Keratinocyte (primary cell): ENCODE measurements at regions not wholly inside any gene's neighbourhood (a gene's known extent, or its start where the extent isn't known, plus 50 kb on each side); places are given as distances from the start of the nearest gene placed in this dataset.
"Not testable (repeated sequence)": the region's sequence is repeated elsewhere in the genome, so short reads cannot be mapped to it uniquely, and the experiment has no call there.

Source experiments
- DNase-seq: peaks from one replicate; pipeline ENCODE4 v3.0.0-alpha.2; 2011; ENCODE audit warnings: low read depth, missing footprints, low spot score
- FAIRE-seq: peaks from 2 replicates; lab custom pipeline; 2011; peaks lifted over from hg19 to GRCh38; lab: Jason Lieb, UNC
- H2AFZ ChIP-seq: 2 replicates; pipeline ENCODE4 v1.6.0; 2012; ENCODE audit warnings: low read length, control low read depth, inconsistent platforms; ENCODE audit not compliant: control insufficient read depth
- H3K27ac ChIP-seq: 2 replicates; pipeline ENCODE4 v1.5.1; 2011; ENCODE audit warnings: low read length; ENCODE audit not compliant: control insufficient read depth, insufficient read depth
- H3K27me3 ChIP-seq: 3 replicates; pipeline ENCODE4 v1.6.0; 2011; ENCODE audit warnings: low read length; ENCODE audit not compliant: control insufficient read depth, insufficient read depth; ENCODE audit errors: extremely low read depth
- H3K36me3 ChIP-seq, 2 experiments: 2 replicates in 1 of 2; 3 replicates in 1 of 2; pipeline ENCODE4 v1.5.1; 2011; ENCODE audit warnings: low read length in 2 of 2, mild to moderate bottlenecking in 1 of 2; ENCODE audit not compliant: control insufficient read depth in 2 of 2, insufficient read depth in 2 of 2; ENCODE audit errors: extremely low read depth in 1 of 2
- H3K4me1 ChIP-seq: 3 replicates; pipeline ENCODE4 v1.5.1; 2011; ENCODE audit warnings: low read length; ENCODE audit not compliant: control insufficient read depth, insufficient read depth; ENCODE audit errors: extremely low read depth
- H3K4me2 ChIP-seq: 3 replicates; pipeline ENCODE4 v1.6.0; 2011; ENCODE audit warnings: low read depth, low read length; ENCODE audit not compliant: control insufficient read depth, insufficient read depth; ENCODE audit errors: extremely low read depth
- H3K4me3 ChIP-seq, 3 experiments: fragments of 200-600 bp in 1 of 3; sonication (generic) in 1 of 3; 2 replicates in 2 of 3; 3 replicates in 1 of 3; pipeline ENCODE4 v1.5.1; 2011 to 2016; ENCODE audit warnings: low read length in 3 of 3, mild to moderate bottlenecking in 3 of 3, control low read depth in 2 of 3, inconsistent platforms in 1 of 3, low read depth in 1 of 3, mixed read lengths in 1 of 3, mixed run types in 1 of 3, moderate library complexity in 1 of 3; ENCODE audit not compliant: control insufficient read depth in 2 of 3, insufficient read depth in 2 of 3; ENCODE audit errors: extremely low read depth in 1 of 3
- H3K79me2 ChIP-seq: 2 replicates; pipeline ENCODE4 v1.6.0; 2012; ENCODE audit warnings: low read length; ENCODE audit not compliant: control insufficient read depth, insufficient read depth
- H3K9ac ChIP-seq: 3 replicates; pipeline ENCODE4 v1.6.0; 2011; ENCODE audit warnings: low read length; ENCODE audit not compliant: control insufficient read depth, insufficient read depth; ENCODE audit errors: extremely low read depth
- H3K9me1 ChIP-seq: 3 replicates; pipeline ENCODE4 v1.6.0; 2011; ENCODE audit warnings: low read length; ENCODE audit not compliant: control insufficient read depth, insufficient read depth; ENCODE audit errors: extremely low read depth
- H3K9me3 ChIP-seq: 2 replicates; pipeline ENCODE4 v1.5.1; 2012; ENCODE audit warnings: low read depth, low read length; ENCODE audit not compliant: control insufficient read depth
- H4K20me1 ChIP-seq: 3 replicates; pipeline ENCODE4 v1.6.0; 2011; ENCODE audit warnings: low read length; ENCODE audit not compliant: control insufficient read depth, insufficient read depth; ENCODE audit errors: extremely low read depth
- EZH2 ChIP-seq: IDR thresholded peaks from one replicate; pipeline ENCODE4 v1.6.1; 2012; ENCODE audit warnings: inconsistent platforms, mild to moderate bottlenecking, low read length, moderate library complexity
- dilution Hi-C: fragments of 300-500 bp; cut with MboI; formaldehyde crosslinking; loops from one replicate; pipeline ENCODE4 v1.7.0; 2020; ENCODE audit warnings: low sequenced_read_pairs; ENCODE audit not compliant: extremely low pct_ligation_motif_present
- TF ChIP-seq, protein P1 (sequence below), 3 experiments: IDR thresholded peaks in 1 of 3; conservative IDR thresholded peaks in 1 of 3; optimal IDR thresholded peaks in 1 of 3; 2 replicates in 2 of 3; 3 replicates in 1 of 3; pipeline versions ENCODE3 to v1.5.1; 2011; ENCODE audit warnings: low read length in 3 of 3, mild to moderate bottlenecking in 3 of 3, moderate library complexity in 2 of 3, control low read depth in 1 of 3, inconsistent platforms in 1 of 3; ENCODE audit not compliant: insufficient read depth in 2 of 3; ENCODE audit errors: extremely low read depth in 1 of 3

DNA sequence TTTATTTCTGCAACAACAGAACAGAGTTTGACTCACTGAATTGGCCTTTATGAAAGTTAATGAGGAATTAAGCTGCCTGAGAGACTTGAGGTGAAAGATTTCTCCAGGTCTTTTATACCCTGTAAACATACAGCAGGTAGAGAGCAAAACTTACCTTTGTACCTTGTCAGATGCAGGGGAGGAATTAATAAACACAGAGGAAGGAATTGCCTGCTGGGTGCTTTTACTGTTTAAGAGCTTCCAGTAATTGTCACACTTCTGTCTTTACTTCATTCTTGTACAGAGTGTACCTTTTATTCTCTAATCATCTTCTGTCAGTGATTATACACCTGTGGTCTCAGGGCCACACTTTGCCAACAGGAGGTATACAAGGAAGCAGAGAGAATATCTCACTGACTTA lies 94.0 kb upstream of the GRIN3A start:
- no peak for FAIRE-seq
- no peak overlapping the region for H3K9ac ChIP-seq
- H3K9me1 ChIP-seq: no peaks in the 10 kb centered on the region
- no peaks in the 10 kb centered on the region for H4K20me1 ChIP-seq
- no peak overlapping the region for H3K4me3 ChIP-seq
- H3K79me2 ChIP-seq: no peaks in the 10 kb centered on the region
- dilution Hi-C loops: no loop called here
- no peaks in the 10 kb centered on the region for H3K9me3 ChIP-seq
- H3K27me3 ChIP-seq: no peaks in the 10 kb centered on the region
- no peaks in the 10 kb centered on the region for H3K4me1 ChIP-seq
- H3K27ac ChIP-seq: no peak overlapping the region
- DNase-seq: no peak
- no peaks in the 10 kb centered on the region for H3K36me3 ChIP-seq
- TF ChIP-seq, protein P1, sequence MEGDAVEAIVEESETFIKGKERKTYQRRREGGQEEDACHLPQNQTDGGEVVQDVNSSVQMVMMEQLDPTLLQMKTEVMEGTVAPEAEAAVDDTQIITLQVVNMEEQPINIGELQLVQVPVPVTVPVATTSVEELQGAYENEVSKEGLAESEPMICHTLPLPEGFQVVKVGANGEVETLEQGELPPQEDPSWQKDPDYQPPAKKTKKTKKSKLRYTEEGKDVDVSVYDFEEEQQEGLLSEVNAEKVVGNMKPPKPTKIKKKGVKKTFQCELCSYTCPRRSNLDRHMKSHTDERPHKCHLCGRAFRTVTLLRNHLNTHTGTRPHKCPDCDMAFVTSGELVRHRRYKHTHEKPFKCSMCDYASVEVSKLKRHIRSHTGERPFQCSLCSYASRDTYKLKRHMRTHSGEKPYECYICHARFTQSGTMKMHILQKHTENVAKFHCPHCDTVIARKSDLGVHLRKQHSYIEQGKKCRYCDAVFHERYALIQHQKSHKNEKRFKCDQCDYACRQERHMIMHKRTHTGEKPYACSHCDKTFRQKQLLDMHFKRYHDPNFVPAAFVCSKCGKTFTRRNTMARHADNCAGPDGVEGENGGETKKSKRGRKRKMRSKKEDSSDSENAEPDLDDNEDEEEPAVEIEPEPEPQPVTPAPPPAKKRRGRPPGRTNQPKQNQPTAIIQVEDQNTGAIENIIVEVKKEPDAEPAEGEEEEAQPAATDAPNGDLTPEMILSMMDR (optimal IDR thresholded peaks at IDR 0.05 in 1 of 3, IDR thresholded peaks at IDR 0.05 in 1 of 3, conservative IDR thresholded peaks at IDR 0.05 in 1 of 3; ENCODE audit: extremely low read depth in 1 of 3, insufficient read depth in 2 of 3, low read length in 3 of 3): no peak
- no peak for TF ChIP-seq EZH2
- no peak overlapping the region for H2AFZ ChIP-seq
- H3K4me2 ChIP-seq: no peak overlapping the region

DNA sequence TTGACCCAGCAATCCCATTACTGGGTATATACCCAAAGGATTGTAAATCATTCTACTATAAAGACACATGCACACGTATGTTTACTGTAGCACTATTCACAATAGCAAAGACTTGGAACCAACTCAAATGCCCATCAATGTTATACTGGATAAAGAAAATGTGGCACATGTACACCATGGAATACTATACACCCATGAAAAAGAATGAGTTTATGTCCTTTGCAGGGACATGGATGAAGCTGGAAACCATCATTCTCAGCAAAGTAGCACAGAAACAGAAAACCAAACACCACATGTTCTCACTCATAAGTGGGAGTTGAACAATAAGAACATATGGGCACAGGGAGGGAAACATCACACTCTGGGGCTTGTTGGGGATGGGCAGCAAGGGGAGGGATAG lies 83.0 kb upstream of the GRIN3A start:
- H3K79me2 ChIP-seq, H3K27ac ChIP-seq, H4K20me1 ChIP-seq, H3K4me3 ChIP-seq, FAIRE-seq, DNase-seq, H3K4me1 ChIP-seq, H2AFZ ChIP-seq, H3K4me2 ChIP-seq, H3K36me3 ChIP-seq, H3K27me3 ChIP-seq, dilution Hi-C loops, H3K9me1 ChIP-seq, H3K9me3 ChIP-seq, H3K9ac ChIP-seq: not testable (repeated sequence)

- DNase-seq, H3K27me3 ChIP-seq, H3K9me1 ChIP-seq, H3K4me1 ChIP-seq, dilution Hi-C loops, H4K20me1 ChIP-seq, H3K9me3 ChIP-seq, H3K36me3 ChIP-seq, H3K79me2 ChIP-seq, H3K4me3 ChIP-seq, FAIRE-seq, H2AFZ ChIP-seq, H3K9ac ChIP-seq, H3K4me2 ChIP-seq, H3K27ac ChIP-seq: not testable (repeated sequence)
These were observed 82.5 kb upstream of the GRIN3A start for GRCh38 chr9:101820983-101821382.
